DMS79 treated with DMSO at 0.1 percent for 48 hours (cell line): ENCODE measurements at regions not wholly inside any gene's neighbourhood (a gene's known extent, or its start where the extent isn't known, plus 50 kb on each side); places are given as distances from the start of the nearest gene placed in this dataset.
"Not testable (repeated sequence)": the region's sequence is repeated elsewhere in the genome, so short reads cannot be mapped to it uniquely, and the experiment has no call there.

Experiments used
- DNase-seq: peaks from one replicate; lab custom pipeline; 2025; lab: John Stamatoyannopoulos, UW

DNA sequence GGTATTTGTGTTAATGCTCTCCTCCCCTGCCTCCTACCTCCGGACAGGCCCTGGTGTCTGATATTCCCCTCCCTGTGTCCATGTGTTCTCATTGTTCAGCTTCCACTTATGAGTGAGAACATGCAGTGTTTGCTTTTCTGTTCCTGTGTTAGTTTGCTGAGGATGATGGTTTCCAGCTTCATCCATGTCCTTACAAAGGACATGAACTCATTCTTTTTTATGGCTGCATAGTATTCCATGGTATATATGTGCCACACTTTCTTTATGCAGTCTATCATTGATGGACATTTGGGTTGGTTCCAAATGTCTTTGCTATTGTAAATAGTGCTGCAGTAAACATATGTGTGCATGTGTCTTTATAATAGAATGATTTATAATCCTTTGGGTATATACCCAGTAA, 105.2 kb upstream of the SNX2 start:
- DNase-seq: not testable (repeated sequence)

DNA sequence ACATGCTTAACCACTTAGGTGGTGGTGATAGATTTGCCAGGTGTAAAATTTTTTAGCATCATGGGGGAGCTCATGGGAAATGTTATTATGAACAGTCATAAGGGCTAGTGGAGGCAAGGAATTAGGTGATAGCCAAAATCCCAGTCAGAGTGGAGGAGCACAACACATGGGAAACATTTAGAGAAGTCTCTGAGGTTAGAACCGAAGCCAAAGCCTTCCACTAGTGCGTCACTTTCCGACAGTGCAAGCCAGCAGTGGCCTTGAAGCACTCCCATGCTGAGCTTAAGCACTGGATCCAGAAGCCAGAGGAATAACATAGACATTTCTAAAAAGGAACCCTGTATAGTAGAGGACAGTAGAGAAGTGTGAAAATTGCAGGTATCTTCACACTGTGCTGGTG, 101.5 kb upstream of the SNX2 start:
- DNase-seq: no peak

DNA sequence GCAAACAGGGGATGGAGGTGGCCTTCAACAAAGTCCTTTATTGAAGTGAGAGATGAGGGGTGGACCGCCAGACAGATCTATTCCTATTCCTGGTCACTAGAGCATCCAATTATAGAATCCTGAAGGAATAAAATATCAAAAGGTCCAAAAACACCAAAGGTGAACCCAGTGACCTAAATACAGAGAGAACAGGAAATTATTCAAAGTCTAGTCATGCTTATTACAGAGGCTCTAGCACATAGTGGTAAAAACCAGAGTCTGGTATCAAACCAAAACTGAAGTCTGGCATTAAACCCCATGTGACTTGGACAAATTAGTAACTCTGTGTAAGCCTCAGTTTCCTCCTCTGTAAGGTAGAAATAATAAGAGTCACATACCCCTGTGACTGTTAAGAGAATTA, 100.5 kb upstream of the SNX2 start:
- no peak for DNase-seq

GRCh38 chr5:122680623-122681350, 94.1 kb upstream of the SNX2 start:
- no peak for DNase-seq

DNA sequence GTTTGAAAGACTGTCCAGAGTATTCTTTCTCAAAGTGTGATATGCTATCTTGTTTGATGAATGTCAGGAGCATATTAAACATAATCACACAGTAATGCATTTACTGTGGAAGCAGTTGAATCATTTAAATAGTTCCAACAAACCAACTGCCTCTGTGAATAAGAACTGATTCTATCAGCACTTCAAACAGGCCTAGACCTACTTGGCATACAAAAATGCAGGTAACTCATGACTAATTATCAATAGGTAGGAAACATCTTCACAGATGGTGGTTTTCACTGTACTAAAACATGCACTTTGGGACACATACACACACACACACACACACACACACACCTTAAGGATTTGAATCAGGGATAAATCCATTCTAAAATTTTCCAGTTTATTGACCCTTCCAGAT, 91.2 kb upstream of the SNX2 start:
- DNase-seq: no peak

- no peak for DNase-seq
These were observed 84.6 kb upstream of the SNX2 start for GRCh38 chr5:122690266-122690665.

DNA sequence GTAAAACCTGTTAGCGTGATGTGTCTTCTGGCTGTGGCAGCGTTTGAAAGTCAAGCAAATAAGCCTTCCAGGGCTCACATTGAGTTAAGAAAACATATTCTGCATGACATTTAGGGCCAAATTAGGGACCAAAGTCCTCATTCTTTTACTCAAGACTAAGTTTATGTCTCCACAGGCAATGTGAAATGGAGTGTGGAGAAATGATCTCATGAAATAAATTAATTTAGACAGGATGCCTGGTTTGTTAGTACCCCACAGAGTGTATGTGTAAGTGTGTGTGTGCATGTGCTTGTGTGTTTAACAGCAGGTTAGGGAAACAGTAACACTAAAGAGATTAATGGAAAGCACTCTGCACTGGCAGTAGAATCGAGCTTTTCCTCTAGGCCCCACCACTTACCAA, 82.9 kb upstream of the SNX2 start:
- no peak for DNase-seq

- DNase-seq: no peak
These were observed 80.9 kb upstream of the SNX2 start for GRCh38 chr5:122693963-122694362.

DNA sequence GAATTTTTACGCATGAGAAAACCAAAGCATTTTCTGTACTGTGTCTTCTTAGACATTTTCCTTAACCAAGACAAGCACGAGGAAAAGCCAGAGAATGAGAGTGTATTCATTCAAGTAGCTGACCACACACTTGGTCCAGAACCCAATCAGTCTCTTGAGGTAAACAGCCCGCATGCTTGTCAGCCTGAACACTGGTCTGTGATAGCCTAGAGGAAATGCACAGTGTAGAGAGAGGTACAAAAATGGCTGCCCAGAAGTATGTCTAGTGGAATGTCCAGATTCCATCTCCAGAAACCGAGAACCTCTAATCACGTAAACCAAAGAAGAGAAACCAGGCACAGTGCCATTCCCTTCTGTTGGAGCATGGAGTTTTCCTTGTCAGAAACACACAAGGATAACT, 80.0 kb upstream of the SNX2 start:
- DNase-seq: no peak

DNA sequence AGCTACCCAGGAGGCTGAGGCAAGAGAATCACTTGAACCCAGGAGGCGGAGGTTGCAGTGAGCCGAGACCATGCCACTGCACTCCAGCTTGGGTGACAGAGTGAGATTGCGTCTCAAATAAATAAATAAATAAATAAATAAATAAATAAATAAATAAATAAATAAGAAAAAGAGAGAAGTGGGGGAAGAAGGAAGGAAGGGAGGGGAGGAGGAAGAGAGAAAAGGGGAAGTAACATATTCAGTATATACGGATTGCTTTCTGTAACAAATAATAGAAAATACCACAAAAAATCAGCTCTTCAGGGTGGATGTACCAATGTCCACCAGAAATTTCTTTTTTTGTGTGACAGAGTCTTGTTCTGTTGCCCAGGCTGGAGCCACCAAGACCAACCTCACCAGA, 78.1 kb upstream of the SNX2 start:
- not testable (repeated sequence) for DNase-seq

DNA sequence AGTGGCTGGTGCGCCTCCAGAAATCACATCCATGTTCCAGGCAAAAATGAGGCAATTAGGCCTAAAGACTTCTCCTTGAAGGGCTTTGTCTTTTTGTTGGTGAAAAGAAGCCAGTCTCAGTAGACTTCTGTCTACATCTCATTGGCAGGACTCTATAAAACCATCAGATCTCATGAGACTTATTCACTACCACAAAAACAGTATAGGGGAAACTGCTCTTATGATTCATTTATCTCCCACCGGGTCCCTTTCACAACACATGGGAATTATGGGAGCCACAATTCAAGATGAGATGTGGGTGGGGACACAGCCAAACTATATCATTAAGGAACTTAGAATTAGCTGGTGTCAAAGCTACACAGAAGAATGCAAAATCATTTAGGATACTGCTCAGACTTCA, 77.7 kb upstream of the SNX2 start:
- no peak for DNase-seq

DNA sequence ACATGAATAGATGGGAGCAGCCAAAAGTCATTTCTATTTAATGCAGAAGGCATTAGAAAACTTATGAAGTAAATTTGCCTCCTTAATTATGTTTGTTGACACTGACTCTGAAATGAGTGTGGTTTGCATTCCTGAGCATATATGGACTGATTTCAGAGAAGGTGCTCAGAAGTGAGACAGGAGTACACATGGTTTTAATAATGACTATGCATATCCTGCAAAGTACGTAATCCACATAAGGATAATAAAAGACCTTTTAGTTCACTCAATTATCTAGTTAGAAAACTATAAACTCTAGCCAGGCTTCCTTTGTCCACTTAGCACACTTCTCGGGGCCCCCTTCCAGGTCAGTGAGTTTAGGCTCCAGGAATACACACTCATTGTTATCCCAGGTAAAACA, 75.7 kb upstream of the SNX2 start:
- DNase-seq: no peak

DNA sequence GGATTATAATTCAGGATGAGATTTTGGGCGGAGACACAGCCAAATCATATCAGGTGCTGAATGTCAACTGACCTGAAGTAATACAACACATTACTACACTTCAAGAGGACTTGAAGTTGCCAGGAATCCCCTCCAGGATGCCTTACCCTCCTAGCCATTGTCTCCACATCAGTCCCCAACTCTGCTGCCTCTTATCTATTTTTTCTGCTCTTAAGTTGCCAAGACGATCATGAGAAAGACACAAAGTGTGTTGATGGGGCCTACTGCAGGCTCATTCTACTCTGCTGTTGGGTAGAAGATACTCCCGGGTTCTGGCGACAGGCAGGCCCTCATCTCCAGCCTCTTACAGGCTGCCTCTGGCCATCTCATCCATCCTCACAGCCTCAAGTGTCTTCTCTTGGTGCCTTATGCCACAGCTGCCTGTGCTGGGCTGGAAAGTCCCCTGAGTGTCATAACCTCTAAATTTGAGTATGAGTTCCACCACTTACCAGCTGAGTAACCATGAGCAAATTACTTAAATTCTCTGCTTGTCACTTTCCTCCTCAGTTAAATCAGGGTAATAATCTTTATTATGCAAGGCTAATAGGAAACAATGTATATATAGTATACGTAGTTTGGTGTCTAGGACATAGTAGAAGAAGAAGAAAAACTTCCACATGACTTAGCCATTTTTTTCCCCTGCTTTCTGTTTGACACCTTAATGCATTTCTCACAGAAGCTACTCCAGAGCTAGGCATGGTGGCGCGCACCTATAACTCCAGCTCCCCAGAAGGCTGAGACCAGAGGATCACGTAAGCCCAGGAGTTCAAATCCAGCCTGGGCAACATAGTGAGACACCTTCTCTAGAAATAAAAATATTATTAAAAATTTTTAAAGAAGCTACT, 73.0 kb upstream of the SNX2 start:
- DNase-seq: no peak

- DNase-seq: no peak
These were observed 72.4 kb upstream of the SNX2 start for GRCh38 chr5:122702524-122702875.

GRCh38 chr5:122703203-122703602, 71.7 kb upstream of the SNX2 start:
- no peak for DNase-seq

GRCh38 chr5:122704247-122705036, 70.4 kb upstream of the SNX2 start:
- DNase-seq: no peak

DNA sequence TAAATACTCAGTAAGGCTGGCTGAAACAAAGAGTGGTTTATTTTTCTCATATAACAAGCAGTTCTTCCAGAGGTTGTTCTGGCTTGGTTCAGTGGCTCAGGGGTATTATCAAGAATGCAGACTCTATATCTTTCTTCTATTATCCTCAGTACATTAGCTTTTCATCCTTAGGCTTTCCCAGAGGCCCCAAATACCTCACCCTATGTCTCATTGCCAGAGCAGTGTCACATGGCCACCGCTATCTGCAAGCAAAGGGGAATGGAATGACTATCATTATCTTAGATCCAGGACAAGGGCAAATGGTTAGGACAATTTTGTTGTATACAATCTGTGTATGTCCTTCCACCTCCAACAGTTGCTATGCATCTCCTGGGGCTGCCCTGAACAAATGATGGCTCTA, 69.0 kb upstream of the SNX2 start:
- DNase-seq: no peak

DNA sequence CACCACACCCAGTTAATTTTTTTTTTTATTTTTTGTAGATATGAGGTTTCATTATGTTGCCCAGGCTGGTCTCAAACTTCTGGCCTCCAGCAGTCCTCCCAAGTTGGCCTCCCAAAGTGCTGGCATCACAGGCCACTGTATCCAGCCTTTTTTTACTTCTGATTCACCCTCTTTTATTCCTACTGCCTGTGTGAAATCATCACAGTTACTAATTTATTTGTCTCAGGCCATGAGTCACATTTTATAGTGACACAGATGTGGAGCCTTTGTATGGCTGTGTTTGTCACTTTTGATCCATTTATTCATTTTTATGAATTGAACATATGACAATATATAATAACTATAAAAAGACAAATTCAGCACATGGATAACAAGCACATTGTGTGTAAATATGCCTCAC, 67.1 kb upstream of the SNX2 start:
- no peak for DNase-seq

GRCh38 chr5:122713041-122713440, 61.8 kb upstream of the SNX2 start:
- DNase-seq: no peak

DNA sequence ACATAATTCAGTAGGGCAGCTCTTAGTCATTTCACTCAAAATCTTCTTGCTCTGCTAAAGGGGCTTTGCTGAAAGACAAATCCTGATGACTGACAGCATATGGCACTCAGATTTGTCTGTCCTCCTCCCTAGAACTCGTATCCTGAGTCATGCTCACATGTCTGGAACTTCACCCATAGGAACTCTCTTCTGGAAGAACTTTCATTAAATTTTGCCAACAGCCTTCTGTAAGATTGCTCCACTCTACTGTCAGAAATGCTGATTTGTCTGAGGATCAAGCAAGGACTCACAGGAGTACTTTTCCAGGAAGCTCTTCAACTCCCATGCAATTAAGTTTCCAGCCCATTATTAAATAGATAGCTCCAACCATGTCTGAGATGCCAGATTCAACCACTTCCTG, 59.8 kb upstream of the SNX2 start:
- no peak for DNase-seq

DNA sequence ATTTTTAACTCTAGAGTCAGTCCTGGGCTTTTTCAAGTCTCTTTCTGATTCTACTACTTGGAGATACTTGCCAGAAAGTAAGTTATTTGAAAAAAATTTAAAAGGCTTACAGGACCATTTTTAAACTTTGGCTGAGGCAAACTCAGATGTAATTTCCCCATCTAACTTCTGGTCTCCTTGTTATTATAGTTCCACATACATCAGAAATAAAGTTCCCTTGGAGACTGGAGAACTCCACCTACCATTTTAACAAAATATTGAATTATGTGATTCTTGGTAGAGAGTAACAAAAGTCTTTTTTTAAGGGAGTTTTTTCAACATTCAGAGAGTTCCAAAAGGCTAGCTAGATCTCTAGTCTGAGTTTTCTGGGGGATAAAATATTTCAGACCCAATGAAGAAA, 56.3 kb upstream of the SNX2 start:
- DNase-seq: no peak

- no peak for DNase-seq
These were observed 54.7 kb upstream of the SNX2 start for GRCh38 chr5:122719991-122720746.
